PC-9 (cell line): ENCODE measurements at regions not wholly inside any gene's neighbourhood (a gene's known extent, or its start where the extent isn't known, plus 50 kb on each side); places are given as distances from the start of the nearest gene placed in this dataset.

ENCODE experiments used
- CTCF ChIP-seq: fragments of 200-600 bp; sonication (generic); conservative IDR thresholded peaks from 2 replicates; pipeline ENCODE4 v1.6.1; 2017; ENCODE audit warnings: mixed run types, antibody characterized with exemption, mild to moderate bottlenecking, moderate library complexity
- EZH2 ChIP-seq: fragments of 200-600 bp; sonication (generic); IDR thresholded peaks from 2 replicates; pipeline ENCODE4 v1.8.0; 2017; ENCODE audit warnings: antibody characterized with exemption, low read depth

- TF ChIP-seq CTCF (peak; percentile 71), EZH2 (no peak)
Observed at GRCh38 chr22:22156716-22157347, 87.8 kb upstream of the VPREB1 start.
